ENCODE measurements at regions not wholly inside any gene's neighbourhood (a gene's known extent, or its start where the extent isn't known, plus 50 kb on each side); places are given as distances from the start of the nearest gene placed in this dataset.

DNA sequence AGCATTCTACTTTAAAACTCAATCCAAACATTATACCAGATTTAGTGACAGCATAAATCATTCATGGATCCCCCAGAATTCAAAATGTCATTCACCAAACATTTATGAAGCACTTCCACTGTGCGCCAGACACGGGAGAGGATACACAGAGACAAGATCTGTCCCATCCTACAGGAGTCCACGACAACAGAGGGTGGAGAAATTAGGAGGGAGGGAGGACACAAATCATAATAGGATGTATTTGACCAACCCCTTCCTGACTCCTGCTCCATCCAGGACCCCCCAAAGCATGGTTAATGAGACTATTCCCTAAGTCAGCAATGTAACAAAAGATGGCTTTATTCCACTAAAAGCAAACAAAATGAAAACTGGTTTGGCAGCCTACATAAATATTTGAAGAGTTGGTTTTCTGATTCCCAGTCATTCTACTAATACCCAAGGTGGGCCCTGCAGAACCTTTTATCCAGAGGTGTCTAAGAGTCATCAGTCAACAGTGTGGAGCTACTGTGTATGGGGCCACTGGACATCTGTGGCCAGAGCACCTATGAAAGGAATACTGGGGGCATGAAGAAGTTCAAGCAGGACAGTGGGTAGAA, 62.8 kb upstream of the DOCK9 start:
- H3K36me3 Mint-ChIP-seq = no peaks in the 10 kb centered on the region
- peaks cover 3% of the 10 kb centered on the region for H3K9me3 Mint-ChIP-seq
- no peak overlapping the region for H3K4me3 Mint-ChIP-seq
- no peaks in the 10 kb centered on the region for H3K27me3 Mint-ChIP-seq (ENCODE audit: low read depth)
- H3K27ac Mint-ChIP-seq = peak overlapping the region; percentile 76
- DNase-seq (ENCODE audit: low spot score in 2 of 2, unreplicated experiment in 2 of 2) = no peak
- H3K4me1 Mint-ChIP-seq = peaks cover 22% of the 10 kb centered on the region
- TF ChIP-seq CTCF (IDR thresholded peaks at IDR 0.05; ENCODE audit: unreplicated experiment) = no peak

- no peak overlapping the region for H3K27ac Mint-ChIP-seq
- H3K27me3 Mint-ChIP-seq (ENCODE audit: low read depth) = no peaks in the 10 kb centered on the region
- H3K36me3 Mint-ChIP-seq = no peaks in the 10 kb centered on the region
- H3K9me3 Mint-ChIP-seq = no peaks in the 10 kb centered on the region
- no peak for DNase-seq (ENCODE audit: low spot score in 2 of 2, unreplicated experiment in 2 of 2)
- no peak for TF ChIP-seq CTCF (IDR thresholded peaks at IDR 0.05; ENCODE audit: unreplicated experiment)
- no peak overlapping the region for H3K4me3 Mint-ChIP-seq
- peaks cover 27% of the 10 kb centered on the region for H3K4me1 Mint-ChIP-seq
These were observed 63.5 kb upstream of the DOCK9 start for GRCh38 chr13:99041337-99041736.

GRCh38 chr13:99041788-99042187, 63.9 kb upstream of the DOCK9 start:
- Mint-ChIP-seq H3K36me3 (no peaks in the 10 kb centered on the region), H3K4me1 (peaks cover 32% of the 10 kb centered on the region)

DNA sequence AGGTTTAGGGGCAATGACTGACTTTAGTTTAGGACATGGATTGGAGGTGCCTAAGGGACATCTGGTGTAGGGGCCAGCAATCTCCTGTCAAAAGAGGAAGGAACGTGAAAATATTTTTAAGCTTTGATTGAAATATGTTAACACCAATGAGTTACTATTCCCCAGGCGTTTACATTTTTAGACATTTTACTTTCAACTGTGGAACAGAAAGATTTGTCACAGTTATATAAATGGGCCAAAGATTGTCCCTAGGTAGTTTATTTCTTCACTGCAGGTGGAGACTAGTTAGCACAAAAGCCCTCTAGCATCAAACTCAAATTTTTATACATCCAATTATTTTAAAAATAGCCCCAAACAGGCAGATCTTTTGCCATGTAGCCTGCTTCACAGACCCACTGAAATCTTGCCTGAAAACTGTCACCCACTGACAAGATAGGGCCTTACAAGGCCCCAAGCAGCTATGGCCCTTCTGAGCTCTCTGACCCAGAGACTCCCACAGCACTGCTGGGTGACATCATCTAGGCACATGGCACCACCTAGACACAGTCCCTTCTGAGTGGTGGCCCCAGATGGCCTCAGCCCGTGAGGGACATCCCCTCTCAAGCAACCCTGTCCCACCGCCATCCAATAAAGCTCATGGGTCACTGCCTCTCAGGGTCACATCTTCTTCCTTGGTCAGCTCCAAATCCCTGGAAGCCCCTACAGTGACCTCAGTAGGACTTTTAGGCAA, 64.8 kb upstream of the DOCK9 start:
- Mint-ChIP-seq H3K27me3 (ENCODE audit: low read depth) (no peaks in the 10 kb centered on the region), H3K27ac (no peak overlapping the region), H3K4me3 (no peak overlapping the region), H3K4me1 (peaks cover 33% of the 10 kb centered on the region), H3K9me3 (no peaks in the 10 kb centered on the region), H3K36me3 (no peaks in the 10 kb centered on the region)
- no peak for TF ChIP-seq CTCF (IDR thresholded peaks at IDR 0.05; ENCODE audit: unreplicated experiment)
- DNase-seq (ENCODE audit: low spot score in 2 of 2, unreplicated experiment in 2 of 2) = no peak

More at GRCh38 chr13:99041788-99042187, 63.9 kb upstream of the DOCK9 start:
- Mint-ChIP-seq H3K27me3 (ENCODE audit: low read depth) (no peaks in the 10 kb centered on the region), H3K27ac (no peak overlapping the region), H3K9me3 (no peaks in the 10 kb centered on the region), H3K4me3 (no peak overlapping the region)
- no peak for TF ChIP-seq CTCF (IDR thresholded peaks at IDR 0.05; ENCODE audit: unreplicated experiment)
- no peak for DNase-seq (ENCODE audit: low spot score in 2 of 2, unreplicated experiment in 2 of 2)

GRCh38 chr13:99043831-99044231, 66.0 kb upstream of the DOCK9 start:
- H3K36me3 Mint-ChIP-seq = no peaks in the 10 kb centered on the region
- TF ChIP-seq CTCF (IDR thresholded peaks at IDR 0.05; ENCODE audit: unreplicated experiment) = no peak
- H3K9me3 Mint-ChIP-seq = no peaks in the 10 kb centered on the region
- no peak for DNase-seq (ENCODE audit: low spot score in 2 of 2, unreplicated experiment in 2 of 2)
- H3K27me3 Mint-ChIP-seq (ENCODE audit: low read depth) = no peaks in the 10 kb centered on the region
- H3K4me1 Mint-ChIP-seq = peaks cover 33% of the 10 kb centered on the region
- no peak overlapping the region for H3K27ac Mint-ChIP-seq
- H3K4me3 Mint-ChIP-seq = no peak overlapping the region

Measured in mesothelial cell of epicardium (in vitro differentiated cells).